Spleen (tissue), 11 donors: ENCODE measurements at regions not wholly inside any gene's neighbourhood (a gene's known extent, or its start where the extent isn't known, plus 50 kb on each side); places are given as distances from the start of the nearest gene placed in this dataset.

ENCODE experiments used
- DNase-seq: peaks from one replicate; pipeline ENCODE4 v3.0.0-alpha.2; 2020
- H3K27ac ChIP-seq, 8 donors: fragments of 200-600 bp; sonication (generic) in 7 of 8; 1 replicate in 4 of 8; 2 replicates in 4 of 8; pipeline versions ENCODE4 v1.5.0 to v1.8.0; 2016 to 2021; ENCODE audit warnings: inconsistent platforms in 4 of 8, mild to moderate bottlenecking in 4 of 8, moderate library complexity in 1 of 8
- H3K27me3 ChIP-seq, 7 donors: fragments of 200-600 bp; sonication (generic) in 6 of 7; replicated peaks in 1 of 7; 1 replicate in 4 of 7; 2 replicates in 3 of 7; pipeline versions ENCODE4 v1.5.0 to v1.8.0; 2016 to 2021; ENCODE audit warnings: inconsistent platforms in 3 of 7, mild to moderate bottlenecking in 1 of 7
- H3K36me3 ChIP-seq, 6 donors: fragments of 200-600 bp; sonication (generic) in 5 of 6; 1 replicate in 4 of 6; 2 replicates in 2 of 6; pipeline versions ENCODE4 v1.5.0 to v1.8.0; 2016 to 2021; ENCODE audit warnings: inconsistent platforms in 2 of 6
- H3K4me1 ChIP-seq, 6 donors: fragments of 200-600 bp; sonication (generic) in 5 of 6; 1 replicate in 3 of 6; 2 replicates in 3 of 6; pipeline versions ENCODE4 v1.5.0 to v1.8.0; 2016 to 2021; ENCODE audit warnings: inconsistent platforms in 3 of 6
- H3K4me3 ChIP-seq, 8 donors: fragments of 200-600 bp; sonication (generic) in 7 of 8; 1 replicate in 4 of 8; 2 replicates in 4 of 8; pipeline versions ENCODE4 v1.5.0 to v1.8.0; 2016 to 2021; ENCODE audit warnings: inconsistent platforms in 4 of 8, mild to moderate bottlenecking in 4 of 8, moderate library complexity in 2 of 8
- H3K9me3 ChIP-seq, 8 donors: fragments of 200-600 bp; sonication (generic) in 7 of 8; 1 replicate in 4 of 8; 2 replicates in 4 of 8; pipeline versions ENCODE4 v1.5.0 to v1.8.0; 2016 to 2021; ENCODE audit warnings: inconsistent platforms in 4 of 8
- CTCF ChIP-seq, 11 experiments: fragments of 200-600 bp in 7 of 11; fragments of 450-650 bp in 4 of 11; sonication (generic) in 4 of 11; IDR thresholded peaks in 8 of 11; conservative IDR thresholded peaks in 3 of 11; 1 replicate in 7 of 11; 2 replicates in 4 of 11; pipeline versions ENCODE4 v1.4.0 to v1.8.0; 2016 to 2021; ENCODE audit warnings: antibody characterized with exemption in 11 of 11, inconsistent platforms in 4 of 11, mild to moderate bottlenecking in 1 of 11
- POLR2A ChIP-seq, 3 donors: fragments of 450-650 bp; IDR thresholded peaks; one replicate each; pipeline ENCODE4 v1.5.1; 2017; ENCODE audit warnings: antibody characterized with exemption in 3 of 3, mild to moderate bottlenecking in 1 of 3
- POLR2AphosphoS5 ChIP-seq, 3 donors: sonication (generic); formaldehyde crosslinking; IDR thresholded peaks; one replicate each; pipeline ENCODE4 v1.5.1; 2017; ENCODE audit warnings: antibody characterized with exemption in 3 of 3
- WGBS, 5 donors: extraction: QIAGEN DNeasy Blood & Tissue Kit in 3 of 5; methylation state at CpG; one replicate each; pipeline versions ENCODE4 v1.1.5 to v1.1.7; 2013 to 2018; 5-methylcytosine and 5-hydroxymethylcytosine counted together
- intact Hi-C: fragments of 100-400 bp; cut with DNase I; formaldehyde crosslinking; loops from one replicate; pipeline ENCODE4 v1.15.0; 2023; ENCODE audit warnings: low total_unique reads
- donor health status: healthy with polysubstance abuse.
- donor health status: DM: no; HTN: no; CAD: no; lungs with moderate emphysema.
- donor health status: DM: no; HTN: no; CAD: no.
- donor health status: Bipolar disorder and iron deficiency.
- donor health status: healthy.
- donor health status: DM: no; HTN: no; CAD: no.
- donor health status: DM: yes; HTN: yes; CAD: no.

- H3K36me3 ChIP-seq: no peaks in the 10 kb centered on the region
- no peaks in the 10 kb centered on the region for H3K9me3 ChIP-seq
- DNase-seq: no peak
- intact Hi-C loops: no loop called here
- no peak overlapping the region for H3K27ac ChIP-seq
- H3K27me3 ChIP-seq: no peaks in the 10 kb centered on the region
- H3K4me1 ChIP-seq: peaks cover 0 to 2% (median 0%) of the 10 kb centered on the region in 6 donors
- H3K4me3 ChIP-seq: no peak overlapping the region
- TF ChIP-seq POLR2AphosphoS5 (IDR thresholded peaks at IDR 0.05): no peak
- TF ChIP-seq POLR2A (IDR thresholded peaks at IDR 0.05): no peak
- TF ChIP-seq CTCF (IDR thresholded peaks at IDR 0.05 in 8 of 11, conservative IDR thresholded peaks at IDR 0.05 in 3 of 11): no peak
These were observed 553.1 kb upstream of the CBLB start for GRCh38 chr3:106421909-106422308.

- intact Hi-C loops: no loop called here
- H3K9me3 ChIP-seq: no peaks in the 10 kb centered on the region
- H3K4me3 ChIP-seq: no peak overlapping the region
- H3K27me3 ChIP-seq: no peaks in the 10 kb centered on the region
- TF ChIP-seq POLR2A (IDR thresholded peaks at IDR 0.05): no peak
- TF ChIP-seq CTCF (IDR thresholded peaks at IDR 0.05 in 8 of 11, conservative IDR thresholded peaks at IDR 0.05 in 3 of 11): no peak
- TF ChIP-seq POLR2AphosphoS5 (IDR thresholded peaks at IDR 0.05): no peak
- H3K36me3 ChIP-seq: no peaks in the 10 kb centered on the region
- 47 to 72% (median 63%) methylated on average over 7 of the region's 7 CpGs for WGBS, 5 donors
- H3K27ac ChIP-seq: no peak overlapping the region
- peaks cover 0 to 2% (median 0%) of the 10 kb centered on the region in 6 donors for H3K4me1 ChIP-seq
- DNase-seq: no peak
These were observed 554.8 kb upstream of the CBLB start for GRCh38 chr3:106423321-106424225.

- Histone ChIP-seq H3K27ac (no peak overlapping the region), H3K4me1 (peaks cover 0 to 2% (median 0%) of the 10 kb centered on the region in 6 donors), H3K9me3 (no peaks in the 10 kb centered on the region), H3K4me3 (no peak overlapping the region), H3K36me3 (no peaks in the 10 kb centered on the region), H3K27me3 (no peaks in the 10 kb centered on the region)
- TF ChIP-seq POLR2A (IDR thresholded peaks at IDR 0.05) (no peak), CTCF (IDR thresholded peaks at IDR 0.05 in 8 of 11, conservative IDR thresholded peaks at IDR 0.05 in 3 of 11) (no peak), POLR2AphosphoS5 (IDR thresholded peaks at IDR 0.05) (no peak)
- WGBS, 5 donors: 63 to 66% (median 65%) methylated on average over 2 of the region's 2 CpGs
- no peak for DNase-seq
- intact Hi-C loops: no loop called here
These were observed 556.2 kb upstream of the CBLB start for GRCh38 chr3:106425026-106425425.

GRCh38 chr3:106425916-106426315 is 557.1 kb upstream of the CBLB start:
- DNase-seq: no peak
- 80 to 93% (median 88%) methylated on average over 2 of the region's 2 CpGs for WGBS, 5 donors
- TF ChIP-seq POLR2AphosphoS5 (IDR thresholded peaks at IDR 0.05): no peak
- TF ChIP-seq POLR2A (IDR thresholded peaks at IDR 0.05): no peak
- no peak for TF ChIP-seq CTCF (IDR thresholded peaks at IDR 0.05 in 8 of 11, conservative IDR thresholded peaks at IDR 0.05 in 3 of 11)
- Histone ChIP-seq H3K27me3 (no peaks in the 10 kb centered on the region), H3K4me1 (no peaks in the 10 kb centered on the region), H3K27ac (no peak overlapping the region), H3K36me3 (no peaks in the 10 kb centered on the region), H3K9me3 (no peaks in the 10 kb centered on the region), H3K4me3 (no peak overlapping the region)
- intact Hi-C loops: no loop called here
